Esophagus muscularis mucosa (tissue), 4 donors: ENCODE measurements at regions not wholly inside any gene's neighbourhood (a gene's known extent, or its start where the extent isn't known, plus 50 kb on each side); places are given as distances from the start of the nearest gene placed in this dataset.

Source experiments
- EP300 ChIP-seq: sonication (generic); formaldehyde crosslinking; IDR thresholded peaks from one replicate; pipeline ENCODE4 v1.6.1; 2017; ENCODE audit warnings: antibody characterized with exemption
- POLR2A ChIP-seq: fragments of 450-650 bp; IDR thresholded peaks from one replicate; pipeline ENCODE4 v1.6.1; 2017; ENCODE audit warnings: antibody characterized with exemption, moderate library complexity, mild to moderate bottlenecking, low read depth
- POLR2AphosphoS5 ChIP-seq, 2 donors: sonication (generic); formaldehyde crosslinking; IDR thresholded peaks; one replicate each; pipeline ENCODE4 v1.6.1; 2017; ENCODE audit warnings: antibody characterized with exemption in 2 of 2
- TF ChIP-seq, protein P1 (sequence below), 3 experiments: fragments of 200-600 bp in 2 of 3; fragments of 450-650 bp in 1 of 3; sonication (generic) in 2 of 3; IDR thresholded peaks; one replicate each; pipeline ENCODE4 v1.5.1; 2017 to 2019; ENCODE audit warnings: antibody characterized with exemption in 3 of 3, mild to moderate bottlenecking in 2 of 3, moderate library complexity in 1 of 3

DNA sequence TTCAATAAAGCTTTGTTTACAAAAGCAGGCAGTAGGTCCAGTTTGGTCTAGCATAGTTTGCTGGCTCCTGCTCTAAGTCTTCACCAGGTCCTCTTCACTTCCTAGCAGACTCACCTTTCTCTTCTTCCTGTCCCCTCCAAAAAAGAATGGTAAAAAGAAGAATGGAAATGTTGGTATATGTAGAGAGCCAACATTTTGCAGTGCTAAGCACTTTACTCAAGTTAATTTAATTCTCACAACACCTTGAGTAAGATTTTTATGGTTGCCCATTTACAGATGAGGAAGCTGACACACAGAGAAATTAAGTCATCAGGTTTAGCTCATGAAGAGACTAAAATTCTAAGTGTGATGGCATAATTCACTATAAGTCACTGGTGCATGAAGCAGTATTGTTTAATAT lies 230.1 kb upstream of the PRICKLE2 start:
- TF ChIP-seq POLR2A (no peak), POLR2AphosphoS5 (IDR thresholded peaks at IDR 0.05) (no peak), EP300 (no peak)
- TF ChIP-seq, protein P1, sequence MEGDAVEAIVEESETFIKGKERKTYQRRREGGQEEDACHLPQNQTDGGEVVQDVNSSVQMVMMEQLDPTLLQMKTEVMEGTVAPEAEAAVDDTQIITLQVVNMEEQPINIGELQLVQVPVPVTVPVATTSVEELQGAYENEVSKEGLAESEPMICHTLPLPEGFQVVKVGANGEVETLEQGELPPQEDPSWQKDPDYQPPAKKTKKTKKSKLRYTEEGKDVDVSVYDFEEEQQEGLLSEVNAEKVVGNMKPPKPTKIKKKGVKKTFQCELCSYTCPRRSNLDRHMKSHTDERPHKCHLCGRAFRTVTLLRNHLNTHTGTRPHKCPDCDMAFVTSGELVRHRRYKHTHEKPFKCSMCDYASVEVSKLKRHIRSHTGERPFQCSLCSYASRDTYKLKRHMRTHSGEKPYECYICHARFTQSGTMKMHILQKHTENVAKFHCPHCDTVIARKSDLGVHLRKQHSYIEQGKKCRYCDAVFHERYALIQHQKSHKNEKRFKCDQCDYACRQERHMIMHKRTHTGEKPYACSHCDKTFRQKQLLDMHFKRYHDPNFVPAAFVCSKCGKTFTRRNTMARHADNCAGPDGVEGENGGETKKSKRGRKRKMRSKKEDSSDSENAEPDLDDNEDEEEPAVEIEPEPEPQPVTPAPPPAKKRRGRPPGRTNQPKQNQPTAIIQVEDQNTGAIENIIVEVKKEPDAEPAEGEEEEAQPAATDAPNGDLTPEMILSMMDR (IDR thresholded peaks at IDR 0.05) = no peak
